Caki2 (cell line): ENCODE measurements at regions not wholly inside any gene's neighbourhood (a gene's known extent, or its start where the extent isn't known, plus 50 kb on each side); places are given as distances from the start of the nearest gene placed in this dataset.
"Not testable (repeated sequence)": the region's sequence is repeated elsewhere in the genome, so short reads cannot be mapped to it uniquely, and the experiment has no call there.

Source experiments
- DNase-seq: peaks from one replicate; pipeline ENCODE4 v3.0.0-alpha.2; 2015; ENCODE audit warnings: low read depth
- in situ Hi-C: cut with HindIII; loops from 2 replicates; pipeline ENCODE4 v1.10.0; 2016; ENCODE audit warnings: low sequenced_read_pairs, low pct_unique_long_range_greater_than_20kb, mixed read lengths

DNA sequence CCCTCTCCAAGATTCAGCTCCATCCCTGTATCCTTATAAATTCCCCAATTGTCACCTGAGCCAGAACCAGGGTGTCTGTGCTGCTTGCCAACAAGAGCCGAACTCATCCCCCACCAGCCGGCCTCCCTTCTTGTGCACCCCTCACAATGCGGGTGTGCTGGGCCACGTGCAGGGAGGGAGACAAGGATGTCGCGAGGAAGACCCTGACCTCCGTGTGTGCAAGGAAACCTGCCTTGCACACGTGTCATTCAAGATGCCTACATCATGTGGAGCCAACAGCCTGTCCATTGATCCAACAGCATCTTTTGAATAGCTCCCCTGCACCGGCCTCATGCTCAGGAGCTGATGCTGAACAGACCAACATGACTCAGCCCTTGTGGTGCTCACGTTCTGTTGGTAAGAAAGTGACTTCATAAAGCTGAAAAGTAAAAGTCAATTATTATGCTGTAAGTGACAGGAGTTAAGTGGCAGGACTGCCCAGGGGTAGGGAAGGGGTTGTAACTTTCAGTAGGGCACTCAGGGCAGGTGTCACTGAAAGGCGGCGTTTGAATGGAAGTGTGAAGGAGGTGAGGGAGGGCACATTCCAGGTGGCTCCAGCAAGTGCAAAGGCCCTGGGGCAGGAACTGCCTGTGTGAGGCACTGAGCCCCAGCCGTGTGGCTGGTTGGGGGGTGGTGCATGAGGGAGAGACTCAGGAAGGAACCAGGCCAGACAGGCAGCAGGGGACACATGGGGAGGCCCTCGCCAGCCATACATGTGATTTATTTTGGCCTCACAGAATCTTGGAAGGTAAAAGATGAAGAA is 302.2 kb downstream of the FOXL1 start:
- no peak for DNase-seq
- in situ Hi-C loops, result no loop called here

DNA sequence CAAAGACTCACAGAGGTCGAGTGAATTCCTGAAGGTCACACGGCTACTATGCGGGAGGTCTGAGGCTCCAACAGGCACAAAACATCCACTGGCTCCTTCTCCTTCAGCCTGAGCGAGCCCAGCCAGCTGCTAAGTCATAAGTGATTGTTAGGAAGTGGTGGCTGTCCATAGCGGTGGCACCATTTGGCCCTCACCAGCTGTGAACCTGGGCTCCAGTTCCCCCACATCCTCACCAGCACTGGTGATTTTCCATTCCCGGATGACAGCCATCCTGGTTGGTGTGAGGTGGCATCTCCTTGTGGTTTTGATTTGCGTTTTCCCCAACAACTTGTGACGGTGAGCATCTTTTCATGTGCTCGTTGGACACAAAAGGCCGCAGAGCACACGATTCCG is 302.8 kb downstream of the FOXL1 start:
- in situ Hi-C loops, result no loop called here
- DNase-seq, result no peak

- DNase-seq, result no peak
Observed at GRCh38 chr16:86881861-86882273, 303.5 kb downstream of the FOXL1 start.

DNA sequence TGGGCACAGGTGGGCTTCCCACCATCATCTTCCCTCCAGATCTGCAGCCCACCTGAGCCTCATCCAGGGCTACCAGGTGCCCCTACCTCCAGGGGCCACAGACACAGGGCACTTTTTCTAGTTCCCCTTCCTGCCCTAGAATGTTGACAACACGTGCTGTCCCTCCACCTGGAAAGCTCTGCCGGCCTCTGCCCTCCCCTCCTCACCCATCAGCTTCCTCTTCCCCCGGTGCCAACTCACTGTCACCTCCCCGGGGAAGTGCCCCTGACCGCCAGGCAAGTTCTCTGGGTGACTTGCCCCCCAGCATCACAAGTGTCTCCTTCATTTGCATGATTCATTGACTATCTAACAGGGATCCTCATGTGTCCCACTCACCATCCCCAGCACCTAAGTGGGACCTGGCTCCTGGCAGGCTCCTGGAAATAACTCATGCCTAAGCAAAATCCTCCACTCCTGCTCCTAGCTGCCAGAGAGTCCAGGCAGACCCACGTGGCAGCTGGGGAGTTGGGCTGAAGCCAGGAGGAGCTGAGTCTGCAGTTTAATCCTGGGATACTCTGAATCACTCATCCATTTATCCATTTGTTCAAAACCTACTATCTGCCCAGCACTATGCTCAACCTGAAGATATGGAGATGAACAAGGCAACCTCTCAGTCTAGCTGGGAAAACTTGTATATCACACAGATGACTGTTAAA is 304.4 kb downstream of the FOXL1 start:
- DNase-seq, result peak; percentile 58

More at GRCh38 chr16:86881861-86882273, 303.5 kb downstream of the FOXL1 start:
- in situ Hi-C loops, result no loop called here

DNA sequence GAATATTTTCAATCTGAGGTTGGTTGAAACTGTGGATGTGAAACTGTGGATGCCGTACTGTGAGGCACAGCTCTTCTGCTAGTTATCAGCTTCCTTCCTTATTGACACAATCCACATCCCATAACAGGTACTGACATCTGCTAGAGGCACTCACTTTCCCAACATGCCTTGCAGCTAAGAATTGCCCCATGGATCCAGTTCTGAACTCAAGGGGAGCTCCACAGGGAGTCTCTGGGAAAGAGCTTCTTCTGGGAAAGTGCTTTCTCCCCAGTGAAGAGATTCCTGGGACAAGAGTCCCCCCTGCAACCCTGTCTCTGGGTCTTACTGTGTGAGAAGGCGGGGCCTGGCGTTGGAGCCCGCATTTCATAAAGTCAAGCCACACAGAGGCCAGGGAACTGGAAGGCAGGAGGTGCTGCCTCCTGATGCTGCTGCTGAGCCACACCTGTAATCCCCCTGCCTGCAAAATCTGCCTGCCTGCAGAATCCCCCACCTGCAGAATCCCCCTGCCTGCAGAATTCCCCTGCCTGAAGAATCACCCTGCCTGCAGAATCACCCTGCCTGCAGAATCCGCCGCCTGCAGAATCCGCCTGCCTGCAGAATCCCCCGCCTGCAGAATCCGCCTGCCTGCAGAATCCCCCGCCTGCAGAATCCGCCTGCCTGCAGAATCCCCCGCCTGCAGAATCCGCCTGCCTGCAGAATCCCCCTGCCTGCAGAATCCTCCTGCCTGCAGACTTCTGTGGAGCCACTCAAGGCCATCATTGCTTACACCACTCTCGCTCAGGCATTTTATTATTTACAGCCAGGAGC is 305.4 kb downstream of the FOXL1 start:
- in situ Hi-C loops, result no loop called here

More for the DNA sequence above, 304.4 kb downstream of the FOXL1 start:
- in situ Hi-C loops, result no loop called here

DNA sequence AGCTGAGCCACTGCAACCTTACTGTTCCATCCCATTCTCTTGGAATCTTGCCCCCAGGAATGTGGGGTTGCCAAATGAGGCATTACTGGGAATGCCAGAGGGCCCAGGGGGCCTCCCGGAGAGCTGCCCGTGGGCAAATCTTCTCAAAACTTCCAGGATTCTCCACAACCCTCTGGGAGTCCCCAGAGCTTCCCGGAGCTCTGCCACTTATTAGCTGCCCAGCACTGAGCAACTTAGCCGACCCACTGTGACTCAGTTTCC is 306.0 kb downstream of the FOXL1 start:
- in situ Hi-C loops, result no loop called here
- peak; percentile 21 for DNase-seq

More for the DNA sequence above, 305.4 kb downstream of the FOXL1 start:
- DNase-seq, result no peak

DNA sequence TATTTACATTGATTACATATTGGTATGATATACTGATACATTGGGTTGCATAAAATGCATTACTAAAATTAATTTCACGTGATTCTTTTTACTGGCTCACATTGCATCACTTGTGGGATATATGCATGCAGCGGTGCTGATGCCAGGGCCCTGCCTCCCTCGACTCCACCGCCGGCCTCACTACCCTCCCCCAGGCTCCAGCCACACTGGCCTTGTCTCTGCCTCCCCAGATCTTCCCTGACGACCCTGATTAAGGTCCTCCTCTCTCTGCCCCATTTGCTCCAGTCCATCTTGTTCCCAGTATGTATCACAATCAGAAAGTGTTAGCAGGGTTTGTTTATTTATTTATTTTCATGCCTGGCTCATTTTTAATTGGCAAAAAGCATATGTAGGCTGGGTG is 306.8 kb downstream of the FOXL1 start:
- DNase-seq, result no peak
- in situ Hi-C loops, result no loop called here

DNA sequence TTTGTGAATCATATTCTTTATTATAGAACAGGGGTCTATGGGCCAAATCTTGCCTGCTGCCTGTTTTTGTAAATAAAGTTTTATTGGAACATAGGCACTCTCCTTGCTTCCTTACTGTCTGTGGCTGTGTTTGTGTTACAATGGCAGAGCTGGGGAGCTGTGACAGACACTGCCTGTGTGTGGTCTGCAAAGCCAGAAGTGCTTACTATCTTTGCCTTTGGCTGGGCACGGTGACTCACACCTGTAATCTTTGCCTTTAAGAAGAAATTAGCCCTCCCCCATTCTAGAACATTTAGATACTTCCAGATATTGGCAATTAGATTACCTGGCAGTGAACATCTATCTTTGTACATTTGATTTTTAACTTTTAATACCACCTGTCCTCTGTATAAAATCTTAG is 308.3 kb downstream of the FOXL1 start:
- in situ Hi-C loops, result no loop called here
- DNase-seq, result no peak

DNA sequence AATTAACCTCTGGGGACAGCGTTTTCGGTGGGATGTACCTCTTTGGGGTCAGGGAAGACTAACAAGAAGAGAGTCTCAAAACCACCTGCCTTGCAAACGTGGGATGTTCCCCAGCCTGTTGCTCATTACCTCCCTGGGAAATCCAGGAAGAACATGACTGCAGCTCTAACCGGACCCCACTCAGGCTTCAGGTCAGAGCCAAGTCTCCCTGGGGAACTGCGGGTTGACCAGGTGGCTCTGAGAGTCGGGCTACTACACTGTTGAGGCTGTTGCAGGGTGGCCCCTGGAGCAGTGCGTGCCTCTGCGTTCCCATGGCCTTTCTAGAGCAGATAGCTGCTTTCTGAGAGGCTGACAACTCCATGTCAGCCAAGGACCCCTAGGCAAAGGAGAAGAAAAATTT is 309.1 kb downstream of the FOXL1 start:
- no peak for DNase-seq
- in situ Hi-C loops, result no loop called here

DNA sequence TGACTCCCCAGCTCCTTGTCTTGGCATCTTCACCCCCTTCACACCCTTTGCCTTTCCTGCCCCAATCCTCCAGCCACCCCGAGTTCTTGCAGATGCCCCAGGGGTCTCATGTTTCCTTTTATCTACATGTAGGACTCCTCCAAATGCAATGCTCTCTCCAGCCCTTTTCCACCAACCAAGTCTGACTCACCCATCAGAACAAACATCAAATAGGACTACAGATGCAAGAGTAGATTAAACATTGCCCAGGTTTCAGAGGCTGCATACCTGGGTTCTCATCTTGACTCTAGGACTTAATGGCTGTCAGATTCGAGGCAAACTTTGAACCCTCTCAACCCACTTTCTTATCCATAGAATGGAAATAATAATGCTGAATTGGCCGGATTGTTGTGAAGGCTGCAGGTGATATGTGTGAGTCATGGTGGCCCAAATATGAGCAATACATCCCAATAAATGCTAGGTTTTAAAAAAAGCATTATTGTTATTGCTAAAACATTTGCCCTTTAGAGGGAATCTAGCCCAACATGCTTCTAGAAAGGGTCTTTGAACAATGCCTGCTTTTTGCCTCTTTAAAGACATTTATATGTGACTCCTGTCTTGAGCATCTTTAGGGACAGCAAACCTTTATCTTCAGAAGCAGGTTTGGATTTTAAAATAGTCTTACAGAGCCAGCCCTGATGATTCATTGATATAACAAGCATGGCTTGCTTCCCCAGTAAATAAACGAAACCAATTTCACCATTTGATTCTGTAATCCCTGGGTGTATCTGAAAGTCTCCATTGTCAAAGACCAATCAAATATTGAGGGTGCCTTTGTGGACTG is 310.1 kb downstream of the FOXL1 start:
- no peak for DNase-seq
- in situ Hi-C loops, result no loop called here

GRCh38 chr16:86889054-86889366 is 310.7 kb downstream of the FOXL1 start:
- in situ Hi-C loops, DNase-seq: not testable (repeated sequence)

- no peak for DNase-seq
- in situ Hi-C loops, result no loop called here
Observed at GRCh38 chr16:86889974-86890373, 311.6 kb downstream of the FOXL1 start.

DNA sequence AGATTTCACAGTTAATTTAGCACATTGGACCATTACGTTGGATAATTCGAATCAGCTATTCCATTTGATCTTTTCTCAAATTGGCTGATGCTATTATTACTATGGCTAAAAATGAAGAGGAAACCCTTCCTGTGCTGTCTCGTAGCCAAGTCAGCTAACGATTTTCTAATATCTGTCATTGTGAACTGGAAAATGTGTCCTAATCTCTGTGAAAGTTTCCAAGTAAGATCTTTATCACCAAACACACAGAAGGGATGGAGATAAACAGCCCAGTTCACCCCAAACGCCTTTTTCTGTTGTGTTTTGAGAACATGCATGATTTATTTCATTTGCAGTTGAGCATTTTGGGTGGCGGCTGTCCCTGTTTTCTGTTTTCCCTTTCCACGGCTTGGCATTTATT is 312.8 kb downstream of the FOXL1 start:
- in situ Hi-C loops, result no loop called here
- no peak for DNase-seq

- DNase-seq, result no peak
- in situ Hi-C loops, result no loop called here
Observed at GRCh38 chr16:86891631-86892030, 313.3 kb downstream of the FOXL1 start.

GRCh38 chr16:86892509-86892908 is 314.2 kb downstream of the FOXL1 start:
- no peak for DNase-seq
- in situ Hi-C loops, result no loop called here

- no peak for DNase-seq
- in situ Hi-C loops, result no loop called here
Observed at GRCh38 chr16:86893506-86893905, 315.2 kb downstream of the FOXL1 start.

GRCh38 chr16:86894029-86894567 is 315.7 kb downstream of the FOXL1 start:
- in situ Hi-C loops, result no loop called here
- DNase-seq, result no peak

GRCh38 chr16:86894925-86895324 is 316.6 kb downstream of the FOXL1 start:
- in situ Hi-C loops, result no loop called here

More at GRCh38 chr16:86894925-86895324, 316.6 kb downstream of the FOXL1 start:
- DNase-seq, result no peak
